Fibroblast of lung (primary cell): ENCODE measurements at regions not wholly inside any gene's neighbourhood (a gene's known extent, or its start where the extent isn't known, plus 50 kb on each side); places are given as distances from the start of the nearest gene placed in this dataset.

ENCODE experiments used
- EZH2 ChIP-seq: IDR thresholded peaks from 2 replicates; pipeline ENCODE4 v1.5.1; 2012; ENCODE audit warnings: low read length, control low read depth, mild to moderate bottlenecking; ENCODE audit errors: missing control alignments
- TF ChIP-seq, protein P1 (sequence below), 2 donors: IDR thresholded peaks in 1 of 2; conservative IDR thresholded peaks in 1 of 2; 1 replicate in 1 of 2; 2 replicates in 1 of 2; pipeline ENCODE4 v1.5.1; 2011 to 2012; ENCODE audit warnings: low read length in 2 of 2, control low read depth in 1 of 2, inconsistent platforms in 1 of 2, low read depth in 1 of 2, mild to moderate bottlenecking in 1 of 2

DNA sequence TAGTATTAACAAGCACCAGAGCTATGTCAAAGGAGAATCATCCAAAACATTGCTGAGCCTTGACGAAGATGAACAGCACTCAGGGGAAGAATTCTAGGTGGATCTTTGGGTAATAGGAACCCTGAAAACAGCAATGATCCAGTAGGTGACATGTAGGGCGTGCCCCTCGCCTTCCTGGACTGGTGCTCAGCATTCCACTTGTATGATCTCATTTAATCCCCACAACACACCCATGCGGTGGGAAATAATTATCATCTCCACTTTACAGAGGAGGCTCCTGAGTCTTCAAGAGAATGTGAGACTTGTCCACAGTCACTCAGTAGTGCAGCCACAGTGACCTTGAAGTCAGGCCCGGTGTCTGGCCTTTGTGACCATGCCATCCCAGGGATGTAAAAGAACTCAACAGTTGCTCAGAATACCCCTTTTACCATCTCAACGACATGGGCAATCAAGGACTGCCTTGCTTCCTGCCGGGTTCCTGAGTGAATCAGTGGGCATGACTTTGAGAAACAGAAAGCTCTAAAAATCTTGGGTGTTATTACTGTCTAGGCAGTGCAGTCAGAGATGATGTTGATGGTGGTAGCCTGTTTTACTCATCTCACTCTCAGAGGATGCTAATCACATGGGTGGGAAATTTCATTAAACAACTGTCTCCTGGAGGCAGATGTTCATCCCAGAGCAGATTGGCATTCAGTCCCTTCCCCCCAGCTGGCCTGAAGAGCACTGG, 161.6 kb downstream of the BCL11A start:
- TF ChIP-seq, protein P1, sequence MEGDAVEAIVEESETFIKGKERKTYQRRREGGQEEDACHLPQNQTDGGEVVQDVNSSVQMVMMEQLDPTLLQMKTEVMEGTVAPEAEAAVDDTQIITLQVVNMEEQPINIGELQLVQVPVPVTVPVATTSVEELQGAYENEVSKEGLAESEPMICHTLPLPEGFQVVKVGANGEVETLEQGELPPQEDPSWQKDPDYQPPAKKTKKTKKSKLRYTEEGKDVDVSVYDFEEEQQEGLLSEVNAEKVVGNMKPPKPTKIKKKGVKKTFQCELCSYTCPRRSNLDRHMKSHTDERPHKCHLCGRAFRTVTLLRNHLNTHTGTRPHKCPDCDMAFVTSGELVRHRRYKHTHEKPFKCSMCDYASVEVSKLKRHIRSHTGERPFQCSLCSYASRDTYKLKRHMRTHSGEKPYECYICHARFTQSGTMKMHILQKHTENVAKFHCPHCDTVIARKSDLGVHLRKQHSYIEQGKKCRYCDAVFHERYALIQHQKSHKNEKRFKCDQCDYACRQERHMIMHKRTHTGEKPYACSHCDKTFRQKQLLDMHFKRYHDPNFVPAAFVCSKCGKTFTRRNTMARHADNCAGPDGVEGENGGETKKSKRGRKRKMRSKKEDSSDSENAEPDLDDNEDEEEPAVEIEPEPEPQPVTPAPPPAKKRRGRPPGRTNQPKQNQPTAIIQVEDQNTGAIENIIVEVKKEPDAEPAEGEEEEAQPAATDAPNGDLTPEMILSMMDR (conservative IDR thresholded peaks at IDR 0.05 in 1 of 2, IDR thresholded peaks at IDR 0.05 in 1 of 2; ENCODE audit: low read depth in 1 of 2, low read length in 2 of 2): no peak
- TF ChIP-seq EZH2: no peak
